Lung (tissue), 11 donors: ENCODE measurements at regions not wholly inside any gene's neighbourhood (a gene's known extent, or its start where the extent isn't known, plus 50 kb on each side); places are given as distances from the start of the nearest gene placed in this dataset.

Experiments
- ATAC-seq: fragments of 200-7000 bp; cut with Tn5 transposase; one replicate; pipeline ENCODE4 v1.9.1; 2020; ENCODE audit warnings: moderate number of reproducible peaks; ENCODE audit not compliant: insufficient read depth, low FRiP score
- DNase-seq, 3 donors: peaks; one replicate each; pipeline ENCODE4 v3.0.0-alpha.2; 2013 to 2017
- H3K27ac ChIP-seq, 2 donors: one replicate each; pipeline ENCODE4 v1.5.1; 2013; ENCODE audit warnings: mild to moderate bottlenecking in 2 of 2, moderate library complexity in 2 of 2, control low read depth in 1 of 2, inconsistent platforms in 1 of 2, low read depth in 1 of 2, low read length in 1 of 2
- H3K27me3 ChIP-seq, 3 donors: one replicate each; pipeline ENCODE4 v1.5.1; 2013; ENCODE audit warnings: low read length in 2 of 3; ENCODE audit not compliant: control insufficient read depth in 3 of 3, insufficient read depth in 3 of 3
- H3K36me3 ChIP-seq, 4 donors: one replicate each; pipeline ENCODE4 v1.5.1; 2013; ENCODE audit warnings: low read length in 4 of 4, mild to moderate bottlenecking in 1 of 4, moderate library complexity in 1 of 4; ENCODE audit not compliant: control insufficient read depth in 4 of 4, insufficient read depth in 4 of 4
- H3K4me1 ChIP-seq, 5 donors: one replicate each; pipeline ENCODE4 v1.5.1; 2013; ENCODE audit warnings: low read length in 5 of 5, mild to moderate bottlenecking in 2 of 5, moderate library complexity in 1 of 5; ENCODE audit not compliant: control insufficient read depth in 5 of 5, insufficient read depth in 5 of 5
- H3K4me3 ChIP-seq: one replicate; pipeline ENCODE4 v1.5.1; 2013; ENCODE audit warnings: mild to moderate bottlenecking, control low read depth, moderate library complexity
- H3K9ac ChIP-seq, 2 donors: one replicate each; pipeline ENCODE4 v1.5.1; 2013; ENCODE audit warnings: low read length in 2 of 2, control low read depth in 1 of 2; ENCODE audit not compliant: insufficient read depth in 1 of 2
- H3K9me3 ChIP-seq, 4 donors: one replicate each; pipeline ENCODE4 v1.5.1; 2013; ENCODE audit warnings: low read length in 3 of 4, mild to moderate bottlenecking in 1 of 4, moderate library complexity in 1 of 4; ENCODE audit not compliant: control insufficient read depth in 4 of 4, insufficient read depth in 3 of 4
- WGBS, 2 donors: extraction: QIAGEN DNeasy Blood & Tissue Kit; methylation state at CpG; one replicate each; pipeline ENCODE4 v1.1.7; 2013; 5-methylcytosine and 5-hydroxymethylcytosine counted together
- TF ChIP-seq, protein P1 (sequence below): IDR thresholded peaks from 2 replicates; pipeline ENCODE4 v1.5.1; 2012; ENCODE audit warnings: mild to moderate bottlenecking; ENCODE audit errors: control extremely low read depth, extremely low read depth
- donor health status: control.
- donor health status: control.
- donor health status: Bipolar disorder and iron deficiency.
- donor health status: healthy.
- donor health status: DM: yes; HTN: yes; CAD: no.

DNA sequence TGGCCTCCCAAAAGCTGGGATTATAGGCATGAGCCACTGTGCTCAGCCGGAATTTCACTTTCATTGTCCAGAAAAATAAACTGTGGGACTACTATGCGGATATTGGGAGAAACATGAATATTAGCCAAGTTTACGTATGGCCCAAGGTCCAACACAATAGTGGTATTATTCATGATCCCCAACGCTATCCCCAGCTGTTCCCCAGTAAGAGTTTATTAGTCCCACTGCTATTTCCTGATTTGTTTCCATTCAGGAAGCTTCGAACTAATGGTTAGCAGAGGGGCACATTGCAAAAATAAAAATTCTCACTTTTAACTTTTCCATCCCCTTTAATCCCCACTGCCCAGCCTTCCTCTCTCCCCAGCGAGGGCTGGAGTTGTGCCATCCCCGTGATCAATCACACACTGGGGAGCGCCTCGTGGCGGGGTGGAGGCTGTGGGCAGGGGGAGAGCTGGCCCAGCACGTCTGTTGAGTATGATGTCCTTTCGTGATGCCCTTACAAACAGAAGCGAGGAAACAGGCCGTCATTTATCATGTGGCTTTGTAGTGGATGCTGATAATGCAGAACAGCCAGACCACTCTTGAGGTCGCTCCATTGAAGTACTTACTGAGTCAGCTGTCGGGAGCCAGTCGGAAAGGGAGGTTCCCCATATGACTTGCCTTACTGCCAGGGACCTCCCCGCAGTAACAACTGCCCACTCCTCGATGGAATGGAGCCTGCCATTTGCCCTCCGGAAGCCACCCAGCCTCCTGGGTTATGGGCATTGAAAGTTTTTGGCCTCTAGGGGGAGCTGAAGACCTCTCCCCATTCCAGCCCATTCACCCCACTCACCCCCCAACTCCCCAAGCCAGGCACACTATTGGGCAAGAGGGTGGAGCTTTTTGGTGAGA, 117.0 kb downstream of the KDR start:
- Histone ChIP-seq H3K9ac (no peak overlapping the region), H3K36me3 (no peaks in the 10 kb centered on the region), H3K27ac (peak overlapping the region in 1 of 2 donors; percentile 15), H3K27me3 (no peaks in the 10 kb centered on the region), H3K9me3 (peaks cover 0 to 2% (median 0%) of the 10 kb centered on the region in 4 donors), H3K4me1 (peaks cover 0 to 18% (median 0%) of the 10 kb centered on the region in 5 donors), H3K4me3 (no peak overlapping the region)
- ATAC-seq (no peak), DNase-seq (peak; percentile 24 to 69 (median 48))
- TF ChIP-seq, protein P1, sequence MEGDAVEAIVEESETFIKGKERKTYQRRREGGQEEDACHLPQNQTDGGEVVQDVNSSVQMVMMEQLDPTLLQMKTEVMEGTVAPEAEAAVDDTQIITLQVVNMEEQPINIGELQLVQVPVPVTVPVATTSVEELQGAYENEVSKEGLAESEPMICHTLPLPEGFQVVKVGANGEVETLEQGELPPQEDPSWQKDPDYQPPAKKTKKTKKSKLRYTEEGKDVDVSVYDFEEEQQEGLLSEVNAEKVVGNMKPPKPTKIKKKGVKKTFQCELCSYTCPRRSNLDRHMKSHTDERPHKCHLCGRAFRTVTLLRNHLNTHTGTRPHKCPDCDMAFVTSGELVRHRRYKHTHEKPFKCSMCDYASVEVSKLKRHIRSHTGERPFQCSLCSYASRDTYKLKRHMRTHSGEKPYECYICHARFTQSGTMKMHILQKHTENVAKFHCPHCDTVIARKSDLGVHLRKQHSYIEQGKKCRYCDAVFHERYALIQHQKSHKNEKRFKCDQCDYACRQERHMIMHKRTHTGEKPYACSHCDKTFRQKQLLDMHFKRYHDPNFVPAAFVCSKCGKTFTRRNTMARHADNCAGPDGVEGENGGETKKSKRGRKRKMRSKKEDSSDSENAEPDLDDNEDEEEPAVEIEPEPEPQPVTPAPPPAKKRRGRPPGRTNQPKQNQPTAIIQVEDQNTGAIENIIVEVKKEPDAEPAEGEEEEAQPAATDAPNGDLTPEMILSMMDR: no peak
- WGBS, 2 donors: 62 to 72% methylated on average over 20 of the region's 20 CpGs

DNA sequence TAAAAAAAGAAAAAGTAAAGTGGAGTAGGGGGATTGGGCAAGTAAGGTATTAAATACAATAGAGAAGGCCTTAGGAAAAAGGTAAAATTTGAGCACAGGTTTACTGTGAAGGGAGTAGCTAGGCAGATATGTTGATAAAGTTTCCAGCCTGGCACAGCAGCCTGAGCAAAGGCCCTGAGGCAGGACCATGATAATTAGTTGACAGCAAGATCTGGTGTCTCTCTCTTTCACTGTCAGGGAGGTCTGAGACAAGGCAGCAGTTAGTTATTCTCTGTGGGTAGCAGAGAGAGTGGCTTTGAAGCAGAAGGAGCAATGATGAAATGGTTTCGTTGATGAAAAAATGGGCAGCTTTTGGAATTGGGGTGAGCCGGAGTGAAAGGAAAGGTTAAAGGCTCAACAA, 119.5 kb downstream of the KDR start:
- Histone ChIP-seq H3K4me1 (peaks cover 0 to 7% (median 0%) of the 10 kb centered on the region in 5 donors), H3K36me3 (no peaks in the 10 kb centered on the region), H3K9me3 (peaks cover 0 to 2% (median 0%) of the 10 kb centered on the region in 4 donors), H3K27ac (no peak overlapping the region), H3K4me3 (no peak overlapping the region), H3K9ac (no peak overlapping the region), H3K27me3 (no peaks in the 10 kb centered on the region)
- 94 to 95% methylated on average over 2 of the region's 2 CpGs for WGBS, 2 donors
- no peak for DNase-seq
- TF ChIP-seq, protein P1: no peak
- ATAC-seq: no peak

- TF ChIP-seq, protein P1: no peak
- 39 to 76% methylated on average over 1 of the region's 1 CpG for WGBS, 2 donors
- Histone ChIP-seq H3K4me3 (no peak overlapping the region), H3K9me3 (peaks cover 0 to 2% (median 0%) of the 10 kb centered on the region in 4 donors), H3K4me1 (peaks cover 0 to 7% (median 0%) of the 10 kb centered on the region in 5 donors), H3K36me3 (no peaks in the 10 kb centered on the region), H3K27me3 (no peaks in the 10 kb centered on the region), H3K9ac (no peak overlapping the region), H3K27ac (no peak overlapping the region)
- DNase-seq (peak in 1 of 3 donors; percentile 6), ATAC-seq (peak; percentile 10)
Measured at GRCh38 chr4:55004831-55005230, 120.6 kb downstream of the KDR start.
